NOMO-1 treated with dmso at 0.1 percent for 144 hours (cell line): ENCODE measurements at regions not wholly inside any gene's neighbourhood (a gene's known extent, or its start where the extent isn't known, plus 50 kb on each side); places are given as distances from the start of the nearest gene placed in this dataset.

Experiments
- DNase-seq: peaks from one replicate; lab custom pipeline; 2025; ENCODE audit not compliant: unreplicated experiment; lab: John Stamatoyannopoulos, UW

DNA sequence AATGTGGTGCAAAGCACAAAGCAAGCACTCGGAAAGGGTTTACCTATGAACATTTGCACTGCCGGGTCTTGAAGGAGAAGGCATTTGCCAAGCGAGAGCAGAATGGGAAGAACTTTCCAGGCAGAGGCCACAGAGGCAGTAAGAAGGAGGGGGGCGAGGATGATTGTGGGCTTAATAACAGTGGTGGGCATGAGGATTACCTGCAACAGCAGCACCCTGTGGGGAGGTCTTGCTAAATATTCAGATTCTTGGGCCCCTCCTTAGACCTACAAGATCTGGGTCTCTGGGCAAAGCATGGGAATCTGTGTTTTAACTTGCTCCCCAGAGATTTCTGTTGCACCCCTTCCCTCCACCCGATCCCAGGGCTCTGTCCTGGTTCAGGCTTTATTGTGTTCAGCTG is 75.1 kb upstream of the ZBED5 start:
- DNase-seq = no peak

DNA sequence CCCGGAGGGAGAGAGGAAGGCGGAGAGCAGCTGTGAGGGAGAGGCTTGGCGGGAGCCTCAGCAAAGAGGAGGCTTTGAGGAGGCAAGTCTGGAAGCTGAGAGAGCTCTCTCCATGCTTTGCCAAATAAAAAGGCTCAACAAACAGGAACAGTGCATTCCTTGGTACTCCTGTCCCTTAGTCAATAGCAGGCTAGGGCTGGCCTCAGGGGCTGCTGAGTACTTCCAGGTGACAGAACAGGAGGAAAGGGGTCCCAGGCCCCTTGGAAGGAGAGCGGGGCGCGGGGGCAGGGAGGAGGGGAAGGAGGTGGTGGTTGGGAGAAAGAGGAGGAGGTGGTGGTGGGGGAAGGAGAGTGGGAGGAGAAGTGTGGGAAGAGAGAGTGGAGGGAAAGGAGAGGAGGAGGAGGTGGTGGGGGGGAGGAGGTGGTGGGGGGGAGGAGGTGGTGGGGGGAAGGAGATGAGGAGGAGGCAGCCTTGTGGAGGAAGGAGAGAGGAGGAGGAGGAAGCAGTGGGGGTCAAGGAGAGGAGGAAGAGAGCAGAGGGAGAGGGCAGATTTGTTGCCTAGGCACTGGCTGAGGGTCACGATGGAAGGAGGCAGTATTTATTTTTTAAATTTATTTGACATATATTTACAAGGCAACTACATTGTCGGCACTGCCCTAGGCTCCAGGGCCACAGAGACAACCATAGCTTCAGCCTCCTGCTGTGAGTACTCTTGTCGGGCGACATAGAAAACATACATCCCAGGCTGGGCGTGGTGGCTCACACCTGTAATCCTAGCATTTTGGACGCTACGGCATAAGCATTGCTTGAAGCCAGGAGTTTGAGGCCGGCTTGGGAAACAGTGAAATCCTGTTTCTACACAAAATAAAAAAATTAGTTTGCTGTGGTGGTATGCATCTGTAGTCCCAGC is 74.2 kb upstream of the ZBED5 start:
- no peak for DNase-seq

DNA sequence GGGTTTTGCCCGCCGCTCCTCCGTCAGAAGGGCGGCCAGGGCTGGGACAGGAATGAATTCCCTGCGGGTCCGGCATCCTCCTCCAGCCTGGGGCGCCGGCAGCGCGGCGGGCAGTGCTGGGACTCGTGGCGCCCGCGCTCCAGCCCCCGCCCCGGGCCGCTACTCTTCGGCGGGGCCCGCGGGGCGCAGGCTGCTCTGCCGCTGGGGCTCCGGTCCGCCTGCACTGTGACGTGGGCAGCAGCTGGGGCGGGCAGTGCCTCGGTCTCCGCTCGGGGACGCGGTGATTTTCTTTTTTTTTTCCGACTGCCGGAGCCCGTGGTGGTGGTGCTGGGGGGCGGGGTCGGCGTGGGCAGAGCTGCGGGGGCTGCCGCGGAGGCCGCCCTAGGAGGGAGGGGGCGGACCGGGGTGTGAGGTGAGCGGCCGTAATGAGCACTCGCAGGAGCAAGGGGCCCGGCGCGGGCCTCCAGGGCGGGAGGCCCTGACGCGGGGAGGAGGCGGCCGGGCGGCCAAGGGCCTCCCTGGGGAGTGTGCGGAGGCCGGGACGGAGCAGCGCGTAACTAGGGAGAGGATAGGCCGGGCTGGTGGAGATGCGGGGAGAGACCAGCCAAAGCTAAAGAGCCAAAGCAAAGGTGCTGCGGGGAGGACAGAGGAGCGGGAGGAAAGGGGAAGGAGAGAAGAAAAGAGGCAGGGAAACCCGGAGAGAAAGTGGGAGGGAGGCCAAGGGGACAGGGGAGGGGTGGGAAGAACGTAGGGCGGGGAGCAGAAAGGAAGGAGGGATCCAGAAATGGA is 73.3 kb upstream of the ZBED5 start:
- DNase-seq = no peak

DNA sequence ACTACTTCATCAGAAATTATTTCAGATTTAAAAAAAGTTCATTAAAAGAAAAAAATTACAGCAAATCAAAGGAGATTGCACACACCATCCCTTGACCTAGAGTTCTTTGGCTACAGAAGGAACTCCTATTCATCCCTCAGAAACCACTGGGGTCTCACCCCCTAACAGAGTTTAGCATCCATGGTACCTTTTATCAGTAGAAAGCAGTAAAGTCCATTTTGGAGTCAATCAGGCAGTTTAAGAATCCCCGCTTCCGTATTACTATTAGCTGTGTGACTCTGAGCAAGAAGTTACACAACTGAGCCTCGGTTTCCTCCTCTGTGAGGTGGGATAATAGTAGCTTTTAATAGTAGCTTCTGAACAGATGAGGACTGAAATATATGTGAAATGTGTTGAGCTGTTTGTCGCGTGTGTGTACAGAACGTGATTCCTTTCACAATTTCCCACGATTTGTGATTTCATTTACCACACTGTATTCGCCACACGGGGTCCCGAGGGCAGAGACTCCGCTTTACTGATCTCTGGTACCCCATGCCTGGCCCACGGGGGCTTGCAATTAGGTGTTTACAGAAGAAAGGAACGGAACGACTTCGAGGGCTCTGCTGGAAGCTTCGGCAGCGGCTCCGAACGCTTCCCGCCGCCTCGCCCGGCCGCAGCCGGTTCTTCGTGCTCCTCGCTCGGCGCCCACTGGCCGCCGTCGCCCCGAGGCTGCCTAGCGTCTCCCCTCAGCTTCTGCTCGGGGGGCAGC is 72.5 kb upstream of the ZBED5 start:
- DNase-seq = no peak

DNA sequence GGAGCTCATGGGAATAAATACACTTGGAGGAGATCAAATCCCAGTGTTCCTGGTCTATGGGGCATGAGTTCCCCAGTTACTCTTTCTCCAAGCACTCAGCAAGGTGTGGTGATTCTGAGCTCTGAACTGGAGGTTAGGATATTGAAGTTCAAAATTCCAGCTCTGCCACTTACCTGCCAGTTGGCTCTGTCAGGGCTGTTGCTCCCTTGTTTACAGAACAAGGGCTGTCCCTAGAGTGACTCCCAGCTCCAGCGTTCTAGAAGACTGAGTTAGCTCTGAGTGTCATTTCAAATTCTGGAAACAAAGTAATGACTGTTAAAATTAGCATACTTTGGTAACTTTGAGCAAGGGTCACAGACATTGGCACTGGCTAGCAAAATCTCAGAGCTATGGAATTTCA is 69.7 kb upstream of the ZBED5 start:
- no peak for DNase-seq

DNA sequence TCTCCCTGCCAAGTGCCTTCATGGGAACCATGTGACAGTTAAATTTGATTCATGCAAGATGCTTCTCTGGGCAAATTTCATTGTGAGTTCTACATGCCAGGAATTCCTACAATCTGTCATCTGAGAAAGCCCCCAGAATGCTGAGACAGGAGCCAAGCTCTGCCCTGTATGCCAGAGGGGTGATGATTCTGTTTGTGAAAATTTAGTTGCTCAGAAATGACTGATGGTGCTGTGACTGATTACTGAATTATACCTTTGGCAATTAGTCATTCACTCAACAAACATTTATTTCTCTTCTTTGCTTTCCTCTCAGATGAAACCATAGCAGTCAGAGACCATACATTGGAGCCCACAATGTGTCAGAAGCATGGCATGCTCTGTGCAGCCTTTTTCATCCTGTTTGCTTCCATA is 69.0 kb upstream of the ZBED5 start:
- DNase-seq = no peak

DNA sequence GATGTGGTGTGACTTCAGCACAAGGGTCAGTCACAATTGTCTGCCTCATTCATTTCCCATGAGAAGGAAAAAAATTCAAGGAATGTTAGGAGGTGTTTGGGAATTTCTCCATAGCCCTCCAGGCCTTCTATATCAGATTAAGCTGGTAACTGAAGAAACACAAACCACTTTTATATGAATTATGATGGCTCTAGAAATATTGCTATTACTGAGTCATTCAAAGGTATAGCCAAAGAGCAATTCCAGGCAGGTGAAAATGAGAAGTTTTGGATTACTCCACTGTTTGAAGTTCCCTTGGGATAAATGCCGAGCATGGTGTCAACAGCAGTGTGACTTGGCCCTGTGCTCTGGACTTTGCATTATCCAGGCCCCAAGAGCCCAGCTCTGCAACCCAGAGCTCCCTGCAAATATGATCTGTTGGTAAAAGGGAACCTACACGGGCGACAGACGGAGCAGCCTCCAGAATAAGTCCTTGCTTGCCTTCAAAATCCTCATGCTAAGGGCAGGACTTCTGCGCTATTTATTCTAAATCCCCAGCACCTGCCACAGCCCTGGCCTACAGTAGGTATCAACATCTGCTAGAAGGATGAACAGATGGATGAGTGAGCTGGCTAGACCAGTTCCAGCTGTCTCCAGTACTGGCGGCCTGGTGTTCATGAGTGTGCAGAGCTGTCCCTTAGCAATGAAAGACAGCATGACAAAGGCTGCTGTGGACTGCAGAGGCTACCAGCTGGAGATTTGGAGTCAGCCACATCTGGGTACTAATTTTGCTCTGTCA is 67.5 kb upstream of the ZBED5 start:
- DNase-seq = no peak

DNA sequence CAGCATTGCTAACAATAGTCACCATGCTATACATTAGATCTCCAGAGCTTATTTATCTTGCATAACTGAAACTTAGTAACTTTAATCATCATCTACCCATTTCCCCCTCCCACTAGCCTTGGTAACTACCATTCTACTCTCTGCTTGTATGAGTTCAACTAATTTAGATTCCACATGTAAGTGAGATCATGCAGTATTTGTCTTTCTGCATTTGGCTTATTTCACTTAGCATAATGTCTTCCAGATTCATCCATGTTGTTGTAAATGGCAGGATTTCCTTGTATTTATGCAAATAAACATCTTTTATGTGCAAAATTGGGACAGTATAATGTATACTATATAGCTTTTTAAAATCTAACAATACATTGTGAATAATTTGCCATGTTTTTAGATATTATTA is 66.0 kb upstream of the ZBED5 start:
- DNase-seq = no peak

DNA sequence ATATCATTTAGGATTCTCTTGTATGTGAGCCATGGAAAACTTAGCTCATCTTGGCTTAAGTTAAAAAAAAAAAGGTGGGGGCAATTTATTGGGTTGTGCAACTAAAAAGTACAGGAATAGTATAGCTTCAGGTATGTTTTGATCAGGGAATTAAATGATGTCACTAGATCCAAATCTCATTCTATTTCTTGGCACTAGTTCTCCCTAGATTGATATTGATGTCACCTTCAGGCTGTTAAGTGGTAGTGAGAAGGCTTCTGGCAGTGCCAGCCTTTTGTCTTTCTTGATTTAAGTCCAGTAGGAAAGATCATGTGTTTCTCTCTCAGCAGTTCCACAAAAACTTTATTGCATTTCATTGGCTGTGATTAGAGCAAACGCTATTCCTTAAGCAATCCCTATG is 65.0 kb upstream of the ZBED5 start:
- no peak for DNase-seq

DNA sequence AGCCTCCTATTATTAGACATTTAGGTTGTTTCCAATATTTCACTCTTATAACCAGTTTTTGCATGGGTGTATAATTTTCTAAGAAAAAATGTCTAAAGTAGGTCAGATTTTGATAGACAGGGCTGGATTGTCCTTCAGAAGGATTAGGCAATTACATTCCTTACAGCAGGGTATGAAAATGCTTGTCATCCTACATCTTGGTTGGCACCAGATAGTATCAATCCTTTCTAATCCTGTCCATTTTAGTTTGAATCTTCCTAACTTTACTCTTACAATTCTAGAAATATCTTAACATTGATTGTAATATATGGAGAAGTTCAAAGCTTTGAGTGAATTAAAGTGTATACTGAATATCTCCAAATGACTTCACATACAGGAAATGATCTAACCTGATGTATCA is 63.0 kb upstream of the ZBED5 start:
- no peak for DNase-seq

DNA sequence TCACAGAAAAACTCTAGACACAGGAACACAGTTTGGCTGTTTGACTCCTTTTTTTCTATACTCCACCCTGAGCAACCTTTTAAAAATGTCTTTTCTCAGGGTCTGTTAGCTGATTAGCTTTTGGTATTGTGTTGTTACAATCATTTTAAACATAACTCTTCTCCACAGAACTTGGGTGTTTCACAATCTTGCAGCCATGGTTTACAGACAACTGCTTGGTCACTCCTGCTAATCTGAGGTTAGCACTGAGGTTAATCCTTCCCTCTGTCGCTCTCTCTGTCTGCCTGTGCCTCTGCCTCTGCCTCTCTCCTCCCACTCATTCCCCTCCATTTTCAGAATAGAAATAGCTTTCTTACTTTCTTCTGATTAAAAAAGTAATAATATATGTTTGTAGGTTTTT is 62.4 kb upstream of the ZBED5 start:
- peak; percentile 80 for DNase-seq

DNA sequence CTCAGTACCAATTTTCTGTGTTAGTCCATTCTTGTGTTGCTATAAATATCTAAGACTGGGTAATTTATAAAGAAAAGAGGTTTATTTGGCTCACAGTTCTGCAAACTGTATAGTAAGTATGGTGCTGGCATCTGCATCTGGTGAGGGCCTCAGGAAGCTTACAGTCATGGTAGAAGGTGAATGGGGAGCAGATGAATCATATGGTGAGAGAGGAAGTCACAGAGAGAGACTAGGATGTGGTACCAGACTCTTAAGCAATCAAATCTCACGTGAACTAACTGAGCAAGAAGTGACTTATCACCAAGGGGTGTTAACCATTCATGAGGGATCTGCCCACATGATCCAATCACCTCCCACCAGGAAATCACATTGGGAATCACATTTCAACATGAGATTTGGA is 60.8 kb upstream of the ZBED5 start:
- no peak for DNase-seq

DNA sequence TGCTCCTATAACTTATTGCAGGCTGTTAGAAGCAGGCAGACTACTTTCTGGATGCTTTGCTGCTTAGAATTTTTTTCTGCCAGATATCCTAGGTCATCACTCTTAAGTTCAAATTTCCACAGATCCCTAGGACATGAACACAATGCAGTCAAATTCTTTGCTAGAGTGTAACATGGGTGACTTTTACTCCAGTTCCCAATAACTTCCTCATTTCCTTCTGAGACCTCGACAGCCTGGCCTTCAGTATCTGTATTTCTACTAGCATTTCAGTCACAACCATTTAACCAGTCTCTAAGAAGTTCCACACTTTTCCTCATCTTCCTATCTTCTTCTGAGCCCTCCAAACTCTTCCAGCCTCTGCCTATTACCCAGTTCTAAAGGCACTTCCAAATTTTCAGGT is 60.4 kb upstream of the ZBED5 start:
- no peak for DNase-seq

DNA sequence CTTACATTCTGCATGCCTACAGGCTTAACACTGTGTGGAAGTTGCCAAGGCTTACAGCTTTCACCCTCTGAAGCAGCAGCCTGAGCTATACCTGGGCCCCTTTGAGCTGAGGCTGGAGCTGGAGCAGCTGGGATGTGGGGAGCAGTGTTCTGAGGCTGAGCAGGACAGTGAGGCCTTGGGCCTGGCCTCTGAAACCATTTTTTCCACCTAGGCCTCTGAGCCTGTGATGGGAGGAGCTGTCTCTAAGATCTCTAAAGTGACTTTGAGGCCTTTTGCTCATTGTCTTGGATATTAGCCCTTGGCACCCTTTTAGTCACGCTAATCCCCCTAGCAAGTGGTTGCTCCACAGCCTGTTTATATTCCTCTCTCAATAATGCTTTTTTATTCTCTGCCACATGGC is 59.9 kb upstream of the ZBED5 start:
- no peak for DNase-seq

DNA sequence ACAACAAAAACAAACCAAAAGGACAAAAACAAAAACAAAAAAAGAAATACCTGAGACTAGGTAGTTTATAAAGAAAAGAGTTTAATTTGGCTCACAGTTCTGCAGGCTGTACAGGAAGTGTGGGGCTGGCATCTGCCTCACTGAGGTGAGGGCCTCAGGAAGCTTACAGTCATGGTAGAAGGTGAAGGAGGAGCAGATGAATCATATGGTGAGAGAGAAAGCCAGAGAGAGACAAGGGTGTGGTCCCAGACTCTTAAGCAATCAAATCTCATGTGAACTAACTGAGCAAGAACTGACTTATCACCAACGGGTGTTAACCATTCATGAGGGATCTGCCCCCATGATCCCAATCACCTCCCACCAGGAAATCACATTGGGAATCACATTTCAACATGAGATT is 58.8 kb upstream of the ZBED5 start:
- DNase-seq = no peak

DNA sequence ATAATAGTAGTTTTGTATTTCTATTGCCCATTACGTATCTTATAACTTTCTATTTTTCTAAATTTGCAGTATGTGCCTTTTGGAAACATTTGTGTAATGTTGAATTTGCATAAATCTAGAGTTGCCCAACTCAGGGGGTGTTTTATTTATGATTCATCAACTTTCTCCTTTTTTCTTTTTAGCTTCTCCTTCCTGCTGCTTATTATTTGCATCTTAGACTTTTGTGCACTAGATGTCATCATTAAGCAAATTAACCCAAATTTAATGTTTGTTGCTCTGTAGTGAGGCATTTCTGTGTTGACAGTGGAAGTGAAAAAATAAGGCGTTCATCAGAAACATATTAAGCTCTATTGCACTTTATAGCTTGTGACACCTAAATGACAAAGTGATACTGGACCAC is 56.2 kb upstream of the ZBED5 start:
- no peak for DNase-seq

DNA sequence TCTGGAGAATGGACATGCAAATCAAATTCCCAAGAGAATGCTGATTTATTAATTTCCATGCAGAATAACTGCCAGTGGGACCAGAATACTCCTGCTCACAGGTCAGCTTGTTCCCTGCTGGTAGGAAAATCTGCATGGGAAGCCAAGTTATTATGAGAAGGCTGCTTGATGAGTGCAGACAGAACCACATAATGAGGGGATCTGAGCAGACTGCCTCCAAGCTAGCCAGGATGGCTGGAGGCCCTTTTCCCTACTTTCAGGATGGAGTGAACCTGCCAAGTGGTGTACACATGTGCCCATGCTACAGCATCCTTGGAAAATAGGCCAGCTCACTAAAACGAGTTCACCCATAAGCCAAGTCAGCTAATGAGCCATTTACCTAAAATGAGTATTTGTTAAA is 55.2 kb upstream of the ZBED5 start:
- no peak for DNase-seq

DNA sequence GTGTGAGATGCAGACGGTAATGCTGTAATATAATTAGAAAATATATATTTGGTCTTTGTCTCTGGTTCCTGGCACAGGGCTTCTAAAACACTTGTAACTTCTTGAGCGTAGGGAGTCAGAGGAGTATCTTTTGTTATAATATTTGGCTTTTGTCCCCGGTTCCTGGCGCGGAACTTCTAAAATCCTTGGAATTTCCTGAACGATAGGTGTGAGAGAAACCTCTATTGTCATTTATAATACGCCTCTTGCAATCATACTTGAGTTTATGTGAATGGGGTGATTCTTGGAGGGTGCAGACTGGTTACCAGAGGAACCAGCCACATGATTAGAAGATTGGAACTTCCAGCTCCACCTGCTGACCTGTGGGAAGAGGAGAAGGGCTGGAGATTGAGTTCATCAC is 54.1 kb upstream of the ZBED5 start:
- no peak for DNase-seq

DNA sequence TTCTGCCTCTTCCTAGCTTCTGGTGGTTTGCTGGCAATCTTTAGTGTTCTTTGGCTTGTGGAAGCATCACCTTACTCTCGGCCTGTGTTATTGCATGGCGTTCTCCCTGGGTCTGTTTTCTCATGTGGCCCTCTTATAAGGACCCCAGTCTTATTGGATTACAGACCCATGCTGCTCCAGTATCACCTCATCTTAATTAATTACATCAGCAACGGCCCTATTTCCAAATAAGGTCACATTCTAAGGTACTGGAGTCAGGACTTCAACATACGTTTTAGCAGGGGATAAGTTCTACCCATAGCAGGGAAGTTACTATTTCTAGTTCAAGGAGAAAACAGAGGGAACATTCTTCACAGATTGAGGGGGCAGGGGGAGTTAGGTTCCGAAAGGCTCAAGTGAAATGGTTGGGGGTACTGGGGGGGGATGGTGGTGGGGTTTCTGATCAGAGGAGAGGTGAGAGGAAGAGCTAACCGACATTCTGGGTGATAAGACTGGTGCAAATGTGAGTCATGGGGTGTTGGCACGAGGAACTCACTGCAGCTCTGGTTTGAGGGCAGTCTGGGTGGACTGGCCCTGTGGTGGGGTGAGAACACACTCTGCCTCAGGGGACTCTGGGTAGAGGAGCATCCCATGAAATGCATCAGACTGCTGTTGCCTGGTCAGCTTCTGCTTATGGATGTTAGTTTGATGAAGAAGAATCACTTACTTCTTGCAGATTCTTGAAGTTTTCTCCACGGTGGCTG is 51.5 kb upstream of the ZBED5 start:
- DNase-seq = no peak

DNA sequence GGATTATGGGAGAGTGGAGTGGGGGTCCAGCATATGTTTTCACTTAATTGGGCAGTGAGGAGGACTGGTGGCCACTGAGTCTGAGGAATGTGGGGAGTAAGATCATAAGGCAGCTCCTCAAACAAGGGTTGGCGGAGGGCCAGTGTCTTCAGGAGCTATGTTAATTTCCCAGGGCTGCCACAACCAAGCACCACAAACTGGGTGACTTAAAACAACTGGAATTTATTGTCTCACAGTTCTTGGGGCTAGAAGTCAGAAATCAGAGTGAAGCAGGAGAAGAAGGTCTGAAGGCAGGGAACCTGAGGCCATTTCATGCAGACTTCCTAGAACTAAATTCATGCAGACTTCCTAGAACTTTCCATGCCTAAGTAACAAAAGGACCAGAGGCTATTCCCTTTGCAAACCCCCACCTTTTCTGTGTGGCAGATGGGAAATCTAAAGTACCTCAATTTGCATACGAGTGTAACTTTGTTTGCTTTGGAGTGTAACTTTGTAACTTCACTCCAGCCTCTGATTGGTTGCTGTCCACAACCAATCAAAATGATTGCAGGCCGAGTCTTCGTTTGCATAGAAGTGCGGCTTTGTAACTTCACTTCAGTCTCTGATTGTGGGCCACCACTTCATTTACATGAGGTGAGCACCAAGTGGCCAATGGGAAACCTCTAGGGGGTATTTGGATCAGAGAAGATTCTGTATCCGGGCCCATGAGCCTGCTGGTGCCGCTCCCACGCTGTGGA is 50.5 kb upstream of the ZBED5 start:
- no peak for DNase-seq
